ENCODE measurements at regions not wholly inside any gene's neighbourhood (a gene's known extent, or its start where the extent isn't known, plus 50 kb on each side); places are given as distances from the start of the nearest gene placed in this dataset.

GRCh38 chr10:33388785-33389184 lies 54.3 kb upstream of the NRP1 start:
- no peak for TF ChIP-seq SUZ12 (IDR thresholded peaks at IDR 0.05; ENCODE audit: extremely low read depth, insufficient read depth, insufficient read length)
- no peak for TF ChIP-seq ZNF274 (IDR thresholded peaks at IDR 0.05; ENCODE audit: low read depth, low read length)

Measured in NT2/D1 (cell line).